HepG2 (cell line): ENCODE measurements at regions not wholly inside any gene's neighbourhood (a gene's known extent, or its start where the extent isn't known, plus 50 kb on each side); places are given as distances from the start of the nearest gene placed in this dataset.

Experiments
- ATAC-seq: fragments of 200-7000 bp; cut with Tn5 transposase; 3 replicates; pipeline ENCODE4 v1.9.1; 2020; ENCODE audit warnings: mild to moderate bottlenecking, moderate library complexity
- BruUV-seq: library from RNA; stranded (reverse); fragments of 400-500 nt; replicated peaks from 2 replicates; lab custom pipeline; 2021; lab: Mats Ljungman, UMichigan
- CTCF ChIA-PET: fragments of 300-600 bp; formaldehyde crosslinking; extraction: SDS; loops from one replicate; lab custom pipeline; 2021; ENCODE audit warnings: low total read pairs, inconsistent platforms, low intra/inter-chr PET ratio; lab: Yijun Ruan, JAX
- POLR2A ChIA-PET: fragments of 350-600 bp; sonication (Branson Sonifier 250); formaldehyde crosslinking; loops from one replicate; lab custom pipeline; 2020; ENCODE audit warnings: antibody characterized with exemption, inconsistent platforms; lab: Yijun Ruan, JAX
- DNase-seq: peaks from one replicate; pipeline ENCODE4 v3.0.0-alpha.2; 2015; ENCODE audit warnings: low spot score
- FAIRE-seq: peaks from 3 replicates; lab custom pipeline; 2011; peaks lifted over from hg19 to GRCh38; lab: Jason Lieb, UNC
- H2AFZ ChIP-seq: one replicate; pipeline ENCODE4 v1.6.1; 2011; ENCODE audit warnings: low read length, inconsistent platforms
- H3K27ac ChIP-seq: fragments of 300-600 bp; 3 replicates; pipeline ENCODE4 v1.8.0; 2011; ENCODE audit warnings: mixed run types, mild to moderate bottlenecking, mixed read lengths, low read length, inconsistent platforms; ENCODE audit not compliant: insufficient read depth; ENCODE audit errors: extremely low read length
- H3K27me3 ChIP-seq, 2 experiments: fragments of 200-600 bp in 1 of 2; 2 replicates in 1 of 2; 3 replicates in 1 of 2; pipeline versions ENCODE4 v1.6.0 to v1.8.0; 2011; ENCODE audit warnings: low read length in 2 of 2, mild to moderate bottlenecking in 2 of 2, moderate library complexity in 2 of 2, inconsistent platforms in 1 of 2; ENCODE audit not compliant: insufficient read depth in 2 of 2, control insufficient read depth in 1 of 2
- H3K36me3 ChIP-seq, 2 experiments: fragments of 200-600 bp in 1 of 2; replicated peaks in 1 of 2; 2 replicates in 1 of 2; 3 replicates in 1 of 2; pipeline versions ENCODE4 v1.5.1 to v1.8.0; 2011; ENCODE audit warnings: low read length in 2 of 2, inconsistent platforms in 1 of 2; ENCODE audit not compliant: insufficient read depth in 2 of 2, control insufficient read depth in 1 of 2
- H3K4me1 ChIP-seq: 2 replicates; pipeline ENCODE4 v1.5.1; 2012; ENCODE audit warnings: low read length, inconsistent platforms; ENCODE audit not compliant: insufficient read depth
- H3K4me2 ChIP-seq: 2 replicates; pipeline ENCODE4 v1.6.0; 2011; ENCODE audit warnings: low read depth, low read length, inconsistent platforms
- H3K4me3 ChIP-seq, 3 experiments: fragments of 200-600 bp in 1 of 3; sonication (generic), shearing (Covaris generic) in 1 of 3; replicated peaks in 1 of 3; 2 replicates each; pipeline ENCODE4 v1.5.1; 2011 to 2016; ENCODE audit warnings: low read length in 3 of 3, inconsistent platforms in 2 of 3, low read depth in 2 of 3, mild to moderate bottlenecking in 2 of 3, control low read depth in 1 of 3, mixed read lengths in 1 of 3; ENCODE audit not compliant: insufficient read depth in 1 of 3
- H3K79me2 ChIP-seq: one replicate; pipeline ENCODE4 v1.6.1; 2011; ENCODE audit warnings: low read length, inconsistent platforms; ENCODE audit not compliant: insufficient read depth
- H3K9ac ChIP-seq: 2 replicates; pipeline ENCODE4 v1.6.0; 2011; ENCODE audit warnings: mild to moderate bottlenecking, low read depth, low read length, inconsistent platforms; ENCODE audit not compliant: insufficient read depth
- H3K9me3 ChIP-seq: 2 replicates; pipeline ENCODE4 v1.5.1; 2012; ENCODE audit warnings: mild to moderate bottlenecking, low read length
- H4K20me1 ChIP-seq: 2 replicates; pipeline ENCODE4 v1.6.0; 2011; ENCODE audit warnings: inconsistent platforms, mild to moderate bottlenecking, low read length, moderate library complexity; ENCODE audit not compliant: insufficient read depth
- GABPA ChIP-seq, 2 experiments: IDR thresholded peaks; 2 replicates each; pipeline ENCODE4 v1.6.1; 2011 to 2016; ENCODE audit warnings: low read depth in 2 of 2, low read length in 1 of 2, missing biosample characterization in 1 of 2, missing genetic modification characterization in 1 of 2
- THAP9 ChIP-seq: sonication (generic); formaldehyde crosslinking; IDR thresholded peaks from 2 replicates; pipeline ENCODE4; 2020; ENCODE audit warnings: missing genetic modification reagents, mild to moderate bottlenecking, borderline replicate concordance
- XBP1 ChIP-seq: sonication (generic); formaldehyde crosslinking; IDR thresholded peaks from 2 replicates; pipeline ENCODE4 v1.5.0; 2020; ENCODE audit warnings: missing genetic modification reagents
- ZBTB43 ChIP-seq: sonication (generic); formaldehyde crosslinking; conservative IDR thresholded peaks from 2 replicates; pipeline ENCODE4 v1.4.0; 2020; ENCODE audit warnings: missing genetic modification reagents
- ZNF138 ChIP-seq: sonication (generic); formaldehyde crosslinking; IDR thresholded peaks from 2 replicates; pipeline ENCODE4 v1.5.0; 2020; ENCODE audit warnings: mild to moderate bottlenecking, low read depth, missing genetic modification reagents
- ZNF749 ChIP-seq: sonication (generic); formaldehyde crosslinking; IDR thresholded peaks from 2 replicates; pipeline ENCODE4 v1.8.0; 2022; ENCODE audit warnings: mild to moderate bottlenecking, missing genetic modification reagents, moderate library complexity, borderline replicate concordance
- WGBS: methylation state at CpG from one replicate; pipeline ENCODE4 v1.1.6; 2017; ENCODE audit warnings: low lambda C conversion rate; 5-methylcytosine and 5-hydroxymethylcytosine counted together
- in situ Hi-C: cut with HindIII; loops from 2 replicates; pipeline ENCODE4 v1.10.0; 2017; ENCODE audit warnings: low pct_unique_long_range_greater_than_20kb; ENCODE audit not compliant: extremely low pct_ligation_motif_present
- intact Hi-C: fragments of 100-400 bp; cut with micrococcal nuclease; formaldehyde crosslinking; loops from one replicate; pipeline ENCODE4 v1.10.0; 2022; ENCODE audit not compliant: unreplicated experiment

GRCh38 chr1:98277118-98277517 lies 356.3 kb upstream of the DPYD start (continued):
- TF ChIP-seq THAP9 (CRISPR knock-in tag) (no peak), ZNF749 (CRISPR knock-in tag) (no peak), ZBTB43 (CRISPR knock-in tag) (no peak), XBP1 (no peak)
- TF ChIP-seq, all 625 proteins: peak for 0

GRCh38 chr1:98276514-98276913 lies 355.7 kb upstream of the DPYD start:
- Histone ChIP-seq H3K9ac (no peak overlapping the region), H3K4me1 (no peaks in the 10 kb centered on the region), H3K4me3 (no peak overlapping the region), H3K27me3 (no peaks in the 10 kb centered on the region), H3K79me2 (no peaks in the 10 kb centered on the region), H4K20me1 (no peaks in the 10 kb centered on the region), H3K9me3 (no peaks in the 10 kb centered on the region), H3K4me2 (no peak overlapping the region), H3K36me3 (no peaks in the 10 kb centered on the region), H2AFZ (no peak overlapping the region), H3K27ac (no peak overlapping the region)
- no peak for TF ChIP-seq GABPA (IDR thresholded peaks at IDR 0.05; ENCODE audit: low read depth, low read length)
- TF ChIP-seq GABPA (CRISPR knock-in tag; IDR thresholded peaks at IDR 0.05; ENCODE audit: low read depth): no peak
- no peak for TF ChIP-seq ZNF138 (CRISPR knock-in tag)
- ChIA-PET POLR2A (no interaction called here), CTCF (no interaction called here)
- BruUV-seq: no TSS peak
- DNase-seq (no peak), FAIRE-seq (no peak), ATAC-seq (no peak)
- intact Hi-C loops: no loop called here
- in situ Hi-C loops: no loop called here
- 36% methylated on average over 2 of the region's 2 CpGs for WGBS
